H1 (cell line): ENCODE measurements at regions not wholly inside any gene's neighbourhood (a gene's known extent, or its start where the extent isn't known, plus 50 kb on each side); places are given as distances from the start of the nearest gene placed in this dataset.

ENCODE experiments used
- HDAC6 ChIP-seq: IDR thresholded peaks from one replicate; pipeline ENCODE4 v1.7.1; 2012; ENCODE audit warnings: low read depth, mild to moderate bottlenecking, inconsistent platforms, low read length, moderate library complexity
- RAD21 ChIP-seq, 2 experiments: IDR thresholded peaks in 1 of 2; conservative IDR thresholded peaks in 1 of 2; 2 replicates each; pipeline ENCODE4 v1.6.1; 2011; ENCODE audit warnings: low read depth in 2 of 2, low read length in 2 of 2, improper control_type of control experiment in 1 of 2, inconsistent platforms in 1 of 2, mild to moderate bottlenecking in 1 of 2, moderate library complexity in 1 of 2
- SUZ12 ChIP-seq: fragments of 200-600 bp; sonication (generic); IDR thresholded peaks from 2 replicates; pipeline ENCODE4 v1.6.1; 2012; ENCODE audit warnings: mild to moderate bottlenecking, inconsistent platforms, low read length, moderate library complexity, mixed read lengths
- YY1 ChIP-seq: IDR thresholded peaks from 2 replicates; pipeline ENCODE4 v1.6.1; 2011; ENCODE audit warnings: low read depth, mild to moderate bottlenecking, low read length
- TF ChIP-seq, protein P1 (sequence below): fragments of 300-600 bp; sonication (generic); IDR thresholded peaks from 2 replicates; pipeline ENCODE4 v1.7.1; 2012; ENCODE audit warnings: low read length, moderate library complexity, mild to moderate bottlenecking, inconsistent platforms; ENCODE audit not compliant: insufficient replicate concordance
- TF ChIP-seq, protein P2 (sequence below), 3 experiments: IDR thresholded peaks; 1 replicate in 2 of 3; 2 replicates in 1 of 3; pipeline versions ENCODE4 v1.5.1 to v1.6.1; 2011; ENCODE audit warnings: low read length in 3 of 3, mild to moderate bottlenecking in 3 of 3, inconsistent platforms in 2 of 3, low read depth in 1 of 3, moderate library complexity in 1 of 3; ENCODE audit not compliant: insufficient read depth in 1 of 3; ENCODE audit errors: control extremely low read depth in 1 of 3

- TF ChIP-seq, protein P1, sequence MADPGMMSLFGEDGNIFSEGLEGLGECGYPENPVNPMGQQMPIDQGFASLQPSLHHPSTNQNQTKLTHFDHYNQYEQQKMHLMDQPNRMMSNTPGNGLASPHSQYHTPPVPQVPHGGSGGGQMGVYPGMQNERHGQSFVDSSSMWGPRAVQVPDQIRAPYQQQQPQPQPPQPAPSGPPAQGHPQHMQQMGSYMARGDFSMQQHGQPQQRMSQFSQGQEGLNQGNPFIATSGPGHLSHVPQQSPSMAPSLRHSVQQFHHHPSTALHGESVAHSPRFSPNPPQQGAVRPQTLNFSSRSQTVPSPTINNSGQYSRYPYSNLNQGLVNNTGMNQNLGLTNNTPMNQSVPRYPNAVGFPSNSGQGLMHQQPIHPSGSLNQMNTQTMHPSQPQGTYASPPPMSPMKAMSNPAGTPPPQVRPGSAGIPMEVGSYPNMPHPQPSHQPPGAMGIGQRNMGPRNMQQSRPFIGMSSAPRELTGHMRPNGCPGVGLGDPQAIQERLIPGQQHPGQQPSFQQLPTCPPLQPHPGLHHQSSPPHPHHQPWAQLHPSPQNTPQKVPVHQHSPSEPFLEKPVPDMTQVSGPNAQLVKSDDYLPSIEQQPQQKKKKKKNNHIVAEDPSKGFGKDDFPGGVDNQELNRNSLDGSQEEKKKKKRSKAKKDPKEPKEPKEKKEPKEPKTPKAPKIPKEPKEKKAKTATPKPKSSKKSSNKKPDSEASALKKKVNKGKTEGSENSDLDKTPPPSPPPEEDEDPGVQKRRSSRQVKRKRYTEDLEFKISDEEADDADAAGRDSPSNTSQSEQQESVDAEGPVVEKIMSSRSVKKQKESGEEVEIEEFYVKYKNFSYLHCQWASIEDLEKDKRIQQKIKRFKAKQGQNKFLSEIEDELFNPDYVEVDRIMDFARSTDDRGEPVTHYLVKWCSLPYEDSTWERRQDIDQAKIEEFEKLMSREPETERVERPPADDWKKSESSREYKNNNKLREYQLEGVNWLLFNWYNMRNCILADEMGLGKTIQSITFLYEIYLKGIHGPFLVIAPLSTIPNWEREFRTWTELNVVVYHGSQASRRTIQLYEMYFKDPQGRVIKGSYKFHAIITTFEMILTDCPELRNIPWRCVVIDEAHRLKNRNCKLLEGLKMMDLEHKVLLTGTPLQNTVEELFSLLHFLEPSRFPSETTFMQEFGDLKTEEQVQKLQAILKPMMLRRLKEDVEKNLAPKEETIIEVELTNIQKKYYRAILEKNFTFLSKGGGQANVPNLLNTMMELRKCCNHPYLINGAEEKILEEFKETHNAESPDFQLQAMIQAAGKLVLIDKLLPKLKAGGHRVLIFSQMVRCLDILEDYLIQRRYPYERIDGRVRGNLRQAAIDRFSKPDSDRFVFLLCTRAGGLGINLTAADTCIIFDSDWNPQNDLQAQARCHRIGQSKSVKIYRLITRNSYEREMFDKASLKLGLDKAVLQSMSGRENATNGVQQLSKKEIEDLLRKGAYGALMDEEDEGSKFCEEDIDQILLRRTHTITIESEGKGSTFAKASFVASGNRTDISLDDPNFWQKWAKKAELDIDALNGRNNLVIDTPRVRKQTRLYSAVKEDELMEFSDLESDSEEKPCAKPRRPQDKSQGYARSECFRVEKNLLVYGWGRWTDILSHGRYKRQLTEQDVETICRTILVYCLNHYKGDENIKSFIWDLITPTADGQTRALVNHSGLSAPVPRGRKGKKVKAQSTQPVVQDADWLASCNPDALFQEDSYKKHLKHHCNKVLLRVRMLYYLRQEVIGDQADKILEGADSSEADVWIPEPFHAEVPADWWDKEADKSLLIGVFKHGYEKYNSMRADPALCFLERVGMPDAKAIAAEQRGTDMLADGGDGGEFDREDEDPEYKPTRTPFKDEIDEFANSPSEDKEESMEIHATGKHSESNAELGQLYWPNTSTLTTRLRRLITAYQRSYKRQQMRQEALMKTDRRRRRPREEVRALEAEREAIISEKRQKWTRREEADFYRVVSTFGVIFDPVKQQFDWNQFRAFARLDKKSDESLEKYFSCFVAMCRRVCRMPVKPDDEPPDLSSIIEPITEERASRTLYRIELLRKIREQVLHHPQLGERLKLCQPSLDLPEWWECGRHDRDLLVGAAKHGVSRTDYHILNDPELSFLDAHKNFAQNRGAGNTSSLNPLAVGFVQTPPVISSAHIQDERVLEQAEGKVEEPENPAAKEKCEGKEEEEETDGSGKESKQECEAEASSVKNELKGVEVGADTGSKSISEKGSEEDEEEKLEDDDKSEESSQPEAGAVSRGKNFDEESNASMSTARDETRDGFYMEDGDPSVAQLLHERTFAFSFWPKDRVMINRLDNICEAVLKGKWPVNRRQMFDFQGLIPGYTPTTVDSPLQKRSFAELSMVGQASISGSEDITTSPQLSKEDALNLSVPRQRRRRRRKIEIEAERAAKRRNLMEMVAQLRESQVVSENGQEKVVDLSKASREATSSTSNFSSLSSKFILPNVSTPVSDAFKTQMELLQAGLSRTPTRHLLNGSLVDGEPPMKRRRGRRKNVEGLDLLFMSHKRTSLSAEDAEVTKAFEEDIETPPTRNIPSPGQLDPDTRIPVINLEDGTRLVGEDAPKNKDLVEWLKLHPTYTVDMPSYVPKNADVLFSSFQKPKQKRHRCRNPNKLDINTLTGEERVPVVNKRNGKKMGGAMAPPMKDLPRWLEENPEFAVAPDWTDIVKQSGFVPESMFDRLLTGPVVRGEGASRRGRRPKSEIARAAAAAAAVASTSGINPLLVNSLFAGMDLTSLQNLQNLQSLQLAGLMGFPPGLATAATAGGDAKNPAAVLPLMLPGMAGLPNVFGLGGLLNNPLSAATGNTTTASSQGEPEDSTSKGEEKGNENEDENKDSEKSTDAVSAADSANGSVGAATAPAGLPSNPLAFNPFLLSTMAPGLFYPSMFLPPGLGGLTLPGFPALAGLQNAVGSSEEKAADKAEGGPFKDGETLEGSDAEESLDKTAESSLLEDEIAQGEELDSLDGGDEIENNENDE = no peak
- peak; percentile 62 for TF ChIP-seq YY1
- TF ChIP-seq, protein P2, sequence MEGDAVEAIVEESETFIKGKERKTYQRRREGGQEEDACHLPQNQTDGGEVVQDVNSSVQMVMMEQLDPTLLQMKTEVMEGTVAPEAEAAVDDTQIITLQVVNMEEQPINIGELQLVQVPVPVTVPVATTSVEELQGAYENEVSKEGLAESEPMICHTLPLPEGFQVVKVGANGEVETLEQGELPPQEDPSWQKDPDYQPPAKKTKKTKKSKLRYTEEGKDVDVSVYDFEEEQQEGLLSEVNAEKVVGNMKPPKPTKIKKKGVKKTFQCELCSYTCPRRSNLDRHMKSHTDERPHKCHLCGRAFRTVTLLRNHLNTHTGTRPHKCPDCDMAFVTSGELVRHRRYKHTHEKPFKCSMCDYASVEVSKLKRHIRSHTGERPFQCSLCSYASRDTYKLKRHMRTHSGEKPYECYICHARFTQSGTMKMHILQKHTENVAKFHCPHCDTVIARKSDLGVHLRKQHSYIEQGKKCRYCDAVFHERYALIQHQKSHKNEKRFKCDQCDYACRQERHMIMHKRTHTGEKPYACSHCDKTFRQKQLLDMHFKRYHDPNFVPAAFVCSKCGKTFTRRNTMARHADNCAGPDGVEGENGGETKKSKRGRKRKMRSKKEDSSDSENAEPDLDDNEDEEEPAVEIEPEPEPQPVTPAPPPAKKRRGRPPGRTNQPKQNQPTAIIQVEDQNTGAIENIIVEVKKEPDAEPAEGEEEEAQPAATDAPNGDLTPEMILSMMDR (IDR thresholded peaks at IDR 0.05; ENCODE audit: control extremely low read depth in 1 of 3, insufficient read depth in 1 of 3, low read depth in 1 of 3, low read length in 3 of 3) = peak in 1 of 3 experiments; percentile 6; a peak in 1 of 4 replicates
- no peak for TF ChIP-seq HDAC6
- peak; percentile 38 to 51; a peak in 3 of 4 replicates for TF ChIP-seq RAD21 (IDR thresholded peaks at IDR 0.05 in 1 of 2, conservative IDR thresholded peaks at IDR 0.05 in 1 of 2; ENCODE audit: low read depth in 2 of 2, low read length in 2 of 2)
- TF ChIP-seq SUZ12 = no peak
Observed at GRCh38 chr9:110142868-110143481, 65.0 kb downstream of the C9orf152 start (continued).
